Peyer's patch (tissue), 4 donors: ENCODE measurements at regions not wholly inside any gene's neighbourhood (a gene's known extent, or its start where the extent isn't known, plus 50 kb on each side); places are given as distances from the start of the nearest gene placed in this dataset.

Source experiments
- CTCF ChIP-seq, 6 experiments: fragments of 450-650 bp in 4 of 6; fragments of 200-600 bp in 2 of 6; sonication (generic) in 1 of 6; IDR thresholded peaks; one replicate each; pipeline ENCODE4 v1.5.1; 2017 to 2019; ENCODE audit warnings: antibody characterized with exemption in 6 of 6, mild to moderate bottlenecking in 3 of 6, moderate library complexity in 1 of 6
- POLR2A ChIP-seq, 2 donors: fragments of 450-650 bp; IDR thresholded peaks; one replicate each; pipeline ENCODE4 v1.5.1; 2017; ENCODE audit warnings: antibody characterized with exemption in 2 of 2, mild to moderate bottlenecking in 2 of 2, moderate library complexity in 2 of 2

- TF ChIP-seq POLR2A (IDR thresholded peaks at IDR 0.05) (no peak), CTCF (IDR thresholded peaks at IDR 0.05) (no peak)
Measured at GRCh38 chr1:43108080-43108479, 64.0 kb downstream of the EBNA1BP2 start.
